ENCODE measurements at regions not wholly inside any gene's neighbourhood (a gene's known extent, or its start where the extent isn't known, plus 50 kb on each side); places are given as distances from the start of the nearest gene placed in this dataset.

DNA sequence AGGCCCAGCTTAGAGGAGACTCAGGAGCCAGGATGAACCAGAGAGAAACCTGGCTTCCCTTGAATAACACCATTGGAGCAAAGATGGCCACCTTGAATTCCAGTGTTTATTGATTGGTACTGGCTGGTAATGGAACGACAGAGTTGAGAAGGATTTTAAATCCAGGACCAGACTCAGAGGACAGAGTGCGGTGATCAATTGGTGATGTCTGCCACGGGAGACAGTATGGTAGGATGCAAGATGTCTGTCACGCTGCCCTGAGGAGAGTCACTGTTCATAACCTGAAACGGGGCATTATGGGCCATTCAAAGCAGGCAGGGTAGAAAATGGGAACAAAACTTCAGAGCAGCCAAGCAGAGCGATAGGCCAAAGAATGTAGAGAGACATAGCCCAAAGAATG lies 55.4 kb upstream of the ISX start:
- Histone ChIP-seq H3K4me1 (ENCODE audit: control insufficient read depth, insufficient read depth, low read length, poor library complexity, severe bottlenecking) (no peaks in the 10 kb centered on the region), H3K4me3 (ENCODE audit: low read depth, low read length) (no peak overlapping the region), H3K27me3 (ENCODE audit: control insufficient read depth, insufficient read depth, low read length) (no peaks in the 10 kb centered on the region), H3K27ac (ENCODE audit: insufficient read depth, low read length, poor library complexity, severe bottlenecking) (no peak overlapping the region), H3K9me3 (ENCODE audit: control insufficient read depth in 2 of 2, low read length in 2 of 2) (no peaks in the 10 kb centered on the region), H3K36me3 (ENCODE audit: control insufficient read depth, insufficient read depth, low read length) (no peaks in the 10 kb centered on the region)
- DNase-seq, result no peak
- H3K4me1 Mint-ChIP-seq, result no peaks in the 10 kb centered on the region
- H3K36me3 Mint-ChIP-seq, result no peaks in the 10 kb centered on the region
- no peak overlapping the region for H3K4me3 Mint-ChIP-seq
- H3K27me3 Mint-ChIP-seq, result no peaks in the 10 kb centered on the region
- ATAC-seq (ENCODE audit: low read depth in 2 of 2), result no peak
- no peak overlapping the region for H3K27ac Mint-ChIP-seq
- H3K9me3 Mint-ChIP-seq, result peaks cover 0 to 2% (median 0%) of the 10 kb centered on the region in 7 donors

DNA sequence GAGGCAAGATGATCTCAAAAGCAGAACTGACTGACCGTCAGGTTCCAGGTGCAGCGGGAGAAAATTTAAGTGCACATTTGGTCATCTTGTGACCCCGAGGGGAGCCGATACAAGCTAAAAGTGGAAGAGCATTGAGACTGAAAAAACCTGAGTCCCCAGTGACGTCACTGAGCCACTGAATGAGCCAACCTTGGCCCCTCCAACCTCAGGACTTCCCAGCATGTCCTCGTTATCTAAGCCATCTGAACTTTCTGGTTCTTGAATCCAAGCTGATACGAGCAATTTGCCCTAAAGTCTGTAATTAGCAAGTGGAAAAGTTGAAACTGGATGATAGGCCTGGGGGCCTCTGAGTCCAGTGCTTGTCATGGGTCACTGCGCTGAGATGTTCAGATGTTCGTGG lies 51.1 kb upstream of the ISX start:
- H3K27ac ChIP-seq (ENCODE audit: insufficient read depth, low read length, poor library complexity, severe bottlenecking), result no peak overlapping the region
- no peaks in the 10 kb centered on the region for H3K36me3 ChIP-seq (ENCODE audit: control insufficient read depth, insufficient read depth, low read length)
- no peak overlapping the region for H3K4me3 Mint-ChIP-seq
- ATAC-seq (ENCODE audit: low read depth in 2 of 2), result no peak
- peaks cover 0 to 1% (median 0%) of the 10 kb centered on the region in 7 donors for H3K9me3 Mint-ChIP-seq
- no peak for DNase-seq
- H3K4me1 ChIP-seq (ENCODE audit: control insufficient read depth, insufficient read depth, low read length, poor library complexity, severe bottlenecking), result no peaks in the 10 kb centered on the region
- no peaks in the 10 kb centered on the region for H3K27me3 ChIP-seq (ENCODE audit: control insufficient read depth, insufficient read depth, low read length)
- no peak overlapping the region for H3K4me3 ChIP-seq (ENCODE audit: low read depth, low read length)
- H3K36me3 Mint-ChIP-seq, result no peaks in the 10 kb centered on the region
- H3K27ac Mint-ChIP-seq, result no peak overlapping the region
- H3K4me1 Mint-ChIP-seq, result no peaks in the 10 kb centered on the region
- H3K27me3 Mint-ChIP-seq, result no peaks in the 10 kb centered on the region
- no peaks in the 10 kb centered on the region for H3K9me3 ChIP-seq (ENCODE audit: control insufficient read depth in 2 of 2, low read length in 2 of 2)

Data from CD4-positive, CD25-positive, alpha-beta regulatory T cell (primary cell).